ENCODE measurements at regions not wholly inside any gene's neighbourhood (a gene's known extent, or its start where the extent isn't known, plus 50 kb on each side); places are given as distances from the start of the nearest gene placed in this dataset.

DNA sequence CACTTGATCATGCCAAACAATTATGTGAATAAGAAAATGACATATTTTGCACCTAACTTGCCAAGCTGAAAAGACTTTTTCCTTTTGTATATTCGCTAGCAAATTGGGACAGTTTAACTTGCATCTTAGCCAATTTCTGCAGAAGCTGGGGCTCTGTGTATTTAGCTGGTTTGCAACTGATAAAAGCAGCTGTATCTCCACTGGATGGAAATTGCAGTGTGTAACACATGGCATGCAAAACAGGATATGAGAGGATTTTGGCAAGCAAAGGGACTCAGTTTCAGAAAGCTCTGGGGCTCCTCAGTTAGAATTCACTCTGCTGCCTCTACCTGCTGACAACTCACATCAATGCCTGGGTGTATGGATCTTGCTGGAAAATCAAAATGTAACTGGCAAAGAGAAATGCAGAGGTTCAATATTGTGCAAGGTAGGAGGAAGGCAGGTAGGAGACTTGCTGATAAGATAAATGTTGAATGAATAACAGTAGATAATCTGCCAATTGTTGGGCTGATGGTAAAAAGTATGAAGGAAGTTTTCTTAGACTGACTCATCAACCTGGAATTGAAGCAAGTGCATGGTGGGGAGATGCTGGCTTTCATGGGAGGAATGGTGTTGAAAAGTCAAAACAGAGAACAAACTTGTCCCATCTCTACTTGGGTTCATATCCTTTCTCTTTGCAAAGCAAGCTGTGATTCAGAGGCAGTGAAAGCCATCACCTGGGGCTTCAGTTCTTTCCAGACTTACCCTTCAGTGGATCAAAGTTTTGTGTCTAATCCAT, 546.9 kb upstream of the AMELY start:
- no peak for DNase-seq
- Mint-ChIP-seq H3K9me3 (peaks cover 12% of the 10 kb centered on the region), H3K4me1 (peaks cover 1% of the 10 kb centered on the region), H3K27ac (no peak overlapping the region), H3K27me3 (peaks cover 4% of the 10 kb centered on the region), H3K36me3 (ENCODE audit: low read depth) (peaks cover 3% of the 10 kb centered on the region), H3K4me3 (no peak overlapping the region)
- intact Hi-C loops (cut with micrococcal nuclease): no loop called here

DNA sequence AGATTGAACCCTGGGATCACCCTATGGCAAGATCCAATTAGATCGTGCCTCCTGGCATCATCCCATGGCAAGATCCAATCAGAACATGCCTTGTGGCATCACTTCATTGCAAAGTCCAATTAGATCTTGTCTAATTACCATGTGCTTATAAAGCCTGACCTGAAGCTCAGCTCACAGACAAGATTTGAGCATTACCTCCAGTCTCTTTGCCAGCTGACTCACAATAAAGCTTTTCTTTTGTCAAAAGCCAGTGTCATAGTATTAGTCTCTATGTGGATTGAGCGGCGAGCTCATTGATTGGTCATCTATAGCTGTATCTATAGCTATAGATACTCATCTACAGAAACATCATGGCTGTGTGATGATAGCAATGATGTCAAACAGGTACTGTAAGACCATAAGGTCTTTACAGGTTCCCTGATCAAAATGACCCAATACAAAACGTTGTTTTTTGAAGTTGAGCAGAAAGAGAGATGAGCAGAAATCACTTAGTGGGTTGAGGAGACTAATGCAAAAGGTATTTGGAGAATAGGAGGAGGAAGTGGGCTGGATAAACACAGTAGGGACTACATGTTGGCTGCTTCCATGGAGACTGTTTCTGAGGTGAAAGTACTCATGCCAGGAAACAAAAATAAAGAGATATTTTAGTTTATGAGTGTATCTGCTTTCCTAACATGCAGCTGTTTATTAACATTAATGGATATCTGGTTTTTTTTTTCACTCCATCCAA, 545.9 kb upstream of the AMELY start:
- H3K9me3 Mint-ChIP-seq: peaks cover 12% of the 10 kb centered on the region
- peaks cover 3% of the 10 kb centered on the region for H3K36me3 Mint-ChIP-seq (ENCODE audit: low read depth)
- H3K4me3 Mint-ChIP-seq: no peak overlapping the region
- no peak overlapping the region for H3K27ac Mint-ChIP-seq
- intact Hi-C loops (cut with micrococcal nuclease): no loop called here
- peaks cover 1% of the 10 kb centered on the region for H3K4me1 Mint-ChIP-seq
- H3K27me3 Mint-ChIP-seq: peaks cover 4% of the 10 kb centered on the region
- no peak for DNase-seq

DNA sequence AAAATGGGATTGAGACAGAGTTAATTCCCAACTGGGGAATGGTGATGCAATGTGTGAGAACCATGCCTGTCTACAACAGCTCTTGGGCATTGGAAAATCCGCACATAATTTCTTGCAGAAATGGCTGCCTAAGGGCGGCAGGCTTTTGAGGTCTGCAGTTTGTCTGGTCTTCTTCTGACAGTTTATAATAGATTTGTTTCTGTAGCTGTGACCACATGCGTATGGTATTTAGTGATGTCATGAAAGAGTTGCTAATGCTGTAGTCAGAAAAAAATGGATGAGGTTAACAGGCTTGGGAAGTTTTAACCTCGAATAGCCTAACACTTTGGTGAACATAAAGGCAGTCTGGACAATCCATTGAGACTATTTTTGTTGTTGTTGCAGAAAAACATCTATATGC, 544.1 kb upstream of the AMELY start:
- Mint-ChIP-seq H3K4me1 (peaks cover 1% of the 10 kb centered on the region), H3K27me3 (peaks cover 4% of the 10 kb centered on the region), H3K36me3 (ENCODE audit: low read depth) (peaks cover 3% of the 10 kb centered on the region), H3K9me3 (peaks cover 6% of the 10 kb centered on the region), H3K4me3 (no peak overlapping the region), H3K27ac (no peak overlapping the region)
- no peak for DNase-seq
- intact Hi-C loops (cut with micrococcal nuclease): no loop called here

DNA sequence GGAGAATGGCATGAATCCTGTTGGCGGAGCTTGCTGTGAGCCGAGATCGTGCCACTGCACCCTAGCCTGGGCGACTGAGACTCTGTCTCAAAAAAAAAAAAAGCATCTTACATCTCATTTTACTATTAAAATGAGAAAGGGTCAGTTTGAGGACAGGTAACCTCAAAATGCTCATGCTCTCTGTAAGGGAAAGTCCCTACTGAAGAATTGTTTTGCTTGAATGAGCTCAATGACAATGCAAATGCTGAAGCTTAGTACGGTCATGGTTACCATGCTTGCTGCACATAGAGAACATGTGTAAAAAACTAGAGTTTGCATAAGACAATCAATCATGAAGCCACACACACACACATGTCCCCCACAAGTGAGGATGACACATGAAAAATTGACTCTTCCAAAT, 541.8 kb upstream of the AMELY start:
- no peaks in the 10 kb centered on the region for H3K9me3 Mint-ChIP-seq
- DNase-seq: no peak
- H3K27me3 Mint-ChIP-seq: no peaks in the 10 kb centered on the region
- no peak overlapping the region for H3K27ac Mint-ChIP-seq
- intact Hi-C loops (cut with micrococcal nuclease): no loop called here
- no peak overlapping the region for H3K4me3 Mint-ChIP-seq
- no peaks in the 10 kb centered on the region for H3K36me3 Mint-ChIP-seq (ENCODE audit: low read depth)
- H3K4me1 Mint-ChIP-seq: no peaks in the 10 kb centered on the region

DNA sequence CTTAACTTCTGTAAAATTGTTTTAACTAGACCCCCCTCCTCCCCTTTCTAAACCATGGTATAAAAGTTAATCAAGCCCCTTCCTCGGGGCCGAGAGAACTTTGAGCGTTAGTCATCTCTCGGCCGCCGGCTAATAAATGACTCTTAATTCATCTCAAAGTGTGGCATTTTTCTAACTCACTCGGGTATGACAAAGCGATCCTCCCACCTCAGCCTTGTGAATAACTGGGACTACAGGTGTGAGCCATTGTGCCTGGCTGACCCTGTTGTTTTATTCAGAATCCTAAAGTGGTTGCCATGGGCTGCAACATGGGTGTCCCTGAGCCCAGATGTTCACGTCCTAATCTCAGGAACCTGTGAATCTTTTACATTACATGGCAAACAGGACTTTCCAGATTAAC, 540.7 kb upstream of the AMELY start:
- Mint-ChIP-seq H3K9me3 (peaks cover under 1% of the 10 kb centered on the region), H3K27ac (no peak overlapping the region), H3K4me1 (no peaks in the 10 kb centered on the region), H3K36me3 (ENCODE audit: low read depth) (no peaks in the 10 kb centered on the region), H3K4me3 (no peak overlapping the region), H3K27me3 (no peaks in the 10 kb centered on the region)
- intact Hi-C loops (cut with micrococcal nuclease): no loop called here
- no peak for DNase-seq

DNA sequence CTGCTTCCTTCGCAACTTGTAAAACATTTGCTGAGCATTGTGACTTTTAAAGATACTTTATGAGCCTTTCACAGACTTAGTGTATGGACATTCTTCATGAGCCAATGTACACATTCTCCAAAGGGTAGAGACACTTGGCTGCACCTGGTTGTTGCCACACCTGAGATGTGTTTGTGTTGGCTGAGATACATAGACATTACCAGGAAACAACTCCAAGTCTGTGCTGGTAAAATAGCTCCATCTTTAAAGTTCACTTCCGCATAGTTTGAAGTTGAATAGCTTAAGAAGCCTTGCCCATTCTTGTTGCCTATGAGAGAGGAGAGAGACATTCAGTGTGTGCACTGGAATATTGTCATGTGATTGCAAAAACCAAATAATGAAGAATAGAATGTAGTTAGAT, 538.3 kb upstream of the AMELY start:
- Mint-ChIP-seq H3K4me3 (no peak overlapping the region), H3K27me3 (no peaks in the 10 kb centered on the region), H3K27ac (no peak overlapping the region), H3K4me1 (no peaks in the 10 kb centered on the region), H3K9me3 (peaks cover 4% of the 10 kb centered on the region), H3K36me3 (ENCODE audit: low read depth) (no peaks in the 10 kb centered on the region)
- no peak for DNase-seq
- intact Hi-C loops (cut with micrococcal nuclease): no loop called here

DNA sequence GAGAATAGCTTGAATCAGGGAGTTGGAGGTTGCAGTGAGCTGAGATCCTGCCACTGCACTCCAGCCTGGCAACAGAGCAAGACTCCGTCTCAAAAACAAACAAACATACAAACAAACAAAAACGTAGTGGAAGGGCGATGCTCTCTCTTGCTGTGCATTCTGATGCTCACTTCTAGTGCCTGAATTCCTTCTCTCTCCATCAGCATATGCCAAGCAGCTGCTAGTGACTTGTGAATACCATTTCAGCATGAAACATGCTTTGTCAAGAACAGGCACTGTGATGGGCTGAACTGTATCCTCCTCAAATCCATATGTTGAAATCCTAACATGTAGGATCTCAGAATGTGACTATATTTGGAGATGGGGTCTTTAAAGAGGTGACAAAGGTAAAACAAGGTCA, 537.1 kb upstream of the AMELY start:
- H3K4me1 Mint-ChIP-seq: no peaks in the 10 kb centered on the region
- H3K36me3 Mint-ChIP-seq (ENCODE audit: low read depth): no peaks in the 10 kb centered on the region
- no peak for DNase-seq
- H3K9me3 Mint-ChIP-seq: peaks cover 4% of the 10 kb centered on the region
- H3K4me3 Mint-ChIP-seq: no peak overlapping the region
- H3K27ac Mint-ChIP-seq: no peak overlapping the region
- intact Hi-C loops (cut with micrococcal nuclease): no loop called here
- H3K27me3 Mint-ChIP-seq: no peaks in the 10 kb centered on the region

DNA sequence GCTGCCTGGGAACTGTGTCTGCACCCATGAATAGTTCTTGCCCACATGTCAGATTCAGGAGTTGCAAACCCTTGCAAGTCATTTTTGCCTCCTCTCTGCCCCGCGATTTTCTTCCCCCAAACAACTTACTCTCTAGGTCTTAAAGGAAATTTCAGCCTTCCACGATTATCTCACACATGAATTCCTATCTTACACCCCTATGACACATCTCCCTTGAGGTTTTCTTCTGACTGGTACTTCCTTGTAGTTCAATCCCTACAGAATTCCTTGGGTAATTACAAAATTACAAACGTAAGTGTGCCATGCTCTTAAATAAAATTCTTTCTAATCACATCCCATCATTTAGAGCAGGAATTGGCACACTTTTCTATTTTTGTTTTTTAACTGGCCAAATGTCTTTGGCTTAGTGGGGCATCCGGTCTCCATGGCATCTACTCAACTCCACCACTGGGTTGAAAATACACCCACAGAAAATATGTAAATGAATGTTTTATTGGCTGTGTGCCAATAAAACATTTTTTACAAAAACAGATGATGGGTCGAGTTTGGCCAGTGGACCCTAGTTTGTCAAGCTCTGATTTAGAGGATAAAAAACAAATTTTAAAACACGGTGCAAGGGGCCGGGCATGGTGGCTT, 536.4 kb upstream of the AMELY start:
- intact Hi-C loops (cut with micrococcal nuclease): no loop called here
- DNase-seq: no peak

DNA sequence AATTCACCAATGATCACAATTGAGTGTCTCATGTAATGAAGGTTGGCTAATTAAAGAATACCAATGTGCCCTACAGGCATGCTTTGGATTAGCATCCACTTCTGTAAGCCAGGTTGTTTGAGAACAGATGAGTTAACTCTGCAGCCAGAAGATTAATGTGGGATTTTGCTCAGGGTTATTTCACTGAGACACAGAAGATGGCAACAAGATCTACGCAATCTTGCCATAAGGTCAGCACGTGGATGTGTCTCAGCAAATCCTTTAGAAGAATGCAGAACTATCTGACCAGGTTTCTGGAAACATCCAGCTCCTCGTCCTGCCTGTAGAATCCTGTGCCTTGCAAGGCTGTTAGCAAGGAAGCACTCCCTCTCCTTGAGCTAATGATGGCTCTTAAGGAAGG, 532.6 kb upstream of the AMELY start:
- peaks cover 4% of the 10 kb centered on the region for H3K9me3 Mint-ChIP-seq
- H3K4me3 Mint-ChIP-seq: no peak overlapping the region
- H3K4me1 Mint-ChIP-seq: no peaks in the 10 kb centered on the region
- no peak for DNase-seq
- no peaks in the 10 kb centered on the region for H3K36me3 Mint-ChIP-seq (ENCODE audit: low read depth)
- H3K27ac Mint-ChIP-seq: no peak overlapping the region
- intact Hi-C loops (cut with micrococcal nuclease): no loop called here
- H3K27me3 Mint-ChIP-seq: no peaks in the 10 kb centered on the region

More for the DNA sequence above, 536.4 kb upstream of the AMELY start:
- Mint-ChIP-seq H3K9me3 (peaks cover 4% of the 10 kb centered on the region), H3K4me3 (no peak overlapping the region), H3K27ac (no peak overlapping the region), H3K4me1 (no peaks in the 10 kb centered on the region), H3K27me3 (no peaks in the 10 kb centered on the region), H3K36me3 (ENCODE audit: low read depth) (no peaks in the 10 kb centered on the region)

DNA sequence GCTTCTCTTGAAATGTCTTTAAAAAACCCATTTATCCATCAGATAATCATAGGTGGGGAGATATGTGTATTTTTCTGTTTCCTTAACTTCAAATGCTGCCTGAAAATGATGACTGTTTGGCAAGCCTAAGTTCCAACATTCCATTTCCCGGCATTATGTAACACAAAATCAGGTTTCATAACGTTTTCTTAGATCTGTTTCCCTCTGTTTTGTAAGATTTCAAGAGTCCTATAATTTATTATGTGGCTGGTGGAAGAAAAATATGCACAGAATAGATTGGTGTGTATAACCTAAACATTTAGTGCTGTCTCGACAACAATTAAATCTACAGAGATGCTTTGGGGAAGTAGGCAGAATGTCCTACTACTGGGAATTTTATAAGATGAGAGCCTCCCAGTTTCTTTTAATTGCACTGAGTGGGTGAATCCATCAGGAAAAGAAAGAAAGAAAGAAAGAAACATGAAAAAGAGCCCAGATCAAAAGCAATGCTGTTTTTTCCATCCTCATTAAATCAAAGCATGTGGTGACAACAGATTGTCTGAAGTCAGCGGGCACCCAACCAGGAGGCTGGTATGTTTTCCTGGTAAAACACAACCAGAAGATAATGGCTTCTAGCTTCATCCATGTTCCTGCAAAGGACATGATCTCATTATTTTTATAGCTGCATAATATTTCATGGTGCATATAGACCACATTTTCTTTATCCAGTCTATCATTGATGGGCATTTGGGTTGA, 529.4 kb upstream of the AMELY start:
- Mint-ChIP-seq H3K27ac (no peak overlapping the region), H3K27me3 (no peaks in the 10 kb centered on the region), H3K9me3 (no peaks in the 10 kb centered on the region), H3K36me3 (ENCODE audit: low read depth) (no peaks in the 10 kb centered on the region), H3K4me3 (no peak overlapping the region), H3K4me1 (no peaks in the 10 kb centered on the region)
- intact Hi-C loops (cut with micrococcal nuclease): no loop called here
- DNase-seq: no peak

DNA sequence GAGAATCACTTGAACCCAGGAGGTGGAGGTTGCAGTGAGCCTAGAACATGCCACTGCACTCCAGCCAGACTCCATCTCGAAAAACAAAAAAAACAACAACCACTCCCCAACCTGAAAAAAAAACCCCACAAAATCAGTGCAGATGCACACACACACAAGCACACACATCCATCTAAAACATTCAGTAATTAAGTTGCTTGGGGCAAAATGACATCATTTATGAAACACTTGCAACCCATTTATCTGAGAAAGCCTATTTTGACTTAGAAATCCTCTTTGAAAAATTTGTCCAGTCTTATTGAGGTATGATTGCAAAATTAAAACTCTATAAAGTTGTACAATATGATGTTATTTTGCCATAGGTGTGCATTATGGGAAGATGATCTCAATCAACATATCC, 525.5 kb upstream of the AMELY start:
- no peaks in the 10 kb centered on the region for H3K36me3 Mint-ChIP-seq (ENCODE audit: low read depth)
- H3K27ac Mint-ChIP-seq: no peak overlapping the region
- H3K9me3 Mint-ChIP-seq: no peaks in the 10 kb centered on the region
- no peak overlapping the region for H3K4me3 Mint-ChIP-seq
- H3K4me1 Mint-ChIP-seq: no peaks in the 10 kb centered on the region
- no peak for DNase-seq
- intact Hi-C loops (cut with micrococcal nuclease): no loop called here
- no peaks in the 10 kb centered on the region for H3K27me3 Mint-ChIP-seq

DNA sequence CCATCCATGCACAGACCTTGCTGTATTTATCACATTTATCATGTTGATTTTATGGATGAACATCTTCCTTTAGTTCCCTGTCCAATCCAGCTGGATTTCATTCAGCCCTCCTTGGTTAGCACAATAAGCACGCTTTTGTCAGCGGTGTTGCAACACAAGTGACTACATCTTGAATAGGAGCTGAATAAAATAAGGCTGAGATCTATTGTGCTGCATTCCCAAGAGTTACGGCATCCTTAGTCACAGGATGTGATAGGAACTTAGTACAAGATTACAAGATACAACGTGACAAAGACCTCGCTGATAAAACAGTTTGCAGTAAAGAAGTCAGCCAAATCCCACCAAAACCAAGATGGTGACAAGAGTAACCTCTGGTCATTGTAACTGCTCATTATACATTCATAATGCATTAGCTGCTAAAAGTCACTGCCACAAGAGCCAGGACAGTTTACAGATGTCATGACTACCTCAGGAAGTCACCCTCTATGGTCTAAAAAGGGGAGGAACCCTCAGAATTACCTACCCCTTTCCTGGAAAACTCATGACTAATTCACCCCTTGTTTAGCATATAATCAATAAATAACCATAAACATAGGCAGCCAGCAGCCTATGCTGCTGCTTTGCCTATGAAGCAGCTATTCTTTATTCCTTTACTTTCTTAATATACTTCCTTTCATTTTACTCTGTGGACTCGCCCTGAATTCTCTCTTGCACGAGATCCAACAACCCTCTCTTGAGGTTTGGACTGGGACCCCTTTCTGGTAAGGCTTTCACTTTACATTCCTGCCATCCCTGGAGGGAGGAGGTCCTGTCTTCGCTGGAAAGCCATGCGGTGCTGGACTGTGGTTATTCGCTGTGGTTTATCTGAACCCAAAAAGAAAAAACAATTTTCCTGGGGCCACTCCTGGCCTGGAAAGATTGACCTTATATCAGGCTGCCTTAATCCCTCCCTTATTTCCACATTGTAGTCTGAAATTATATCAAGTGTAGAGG, 522.6 kb upstream of the AMELY start:
- H3K4me1 Mint-ChIP-seq: no peaks in the 10 kb centered on the region
- H3K9me3 Mint-ChIP-seq: peaks cover 5% of the 10 kb centered on the region
- no peak overlapping the region for H3K4me3 Mint-ChIP-seq
- intact Hi-C loops (cut with micrococcal nuclease): no loop called here
- no peaks in the 10 kb centered on the region for H3K27me3 Mint-ChIP-seq
- H3K36me3 Mint-ChIP-seq (ENCODE audit: low read depth): no peaks in the 10 kb centered on the region
- DNase-seq: no peak
- no peak overlapping the region for H3K27ac Mint-ChIP-seq

DNA sequence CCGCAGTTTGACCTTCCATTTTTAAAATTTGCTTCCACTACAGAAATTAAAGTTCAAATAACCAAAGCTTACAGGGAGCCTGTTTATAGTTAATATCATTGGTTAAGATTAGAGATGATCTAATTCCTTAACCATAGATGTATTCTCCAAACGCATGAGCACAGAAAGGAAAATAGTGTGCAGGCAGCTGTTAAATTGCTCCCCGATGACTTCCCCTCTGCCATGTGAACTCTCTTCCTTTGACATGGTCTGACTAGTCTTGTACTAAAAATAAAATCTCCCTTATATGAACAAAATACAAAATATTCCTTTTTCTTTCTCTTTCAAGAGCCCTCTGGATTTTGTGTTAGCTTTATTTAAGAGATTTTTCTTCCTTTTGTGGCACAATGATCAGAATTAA, 507.6 kb upstream of the AMELY start:
- DNase-seq: no peak
- H3K36me3 Mint-ChIP-seq (ENCODE audit: low read depth): no peaks in the 10 kb centered on the region
- no peaks in the 10 kb centered on the region for H3K4me1 Mint-ChIP-seq
- H3K27me3 Mint-ChIP-seq: no peaks in the 10 kb centered on the region
- H3K9me3 Mint-ChIP-seq: no peaks in the 10 kb centered on the region
- H3K4me3 Mint-ChIP-seq: no peak overlapping the region
- no peak overlapping the region for H3K27ac Mint-ChIP-seq
- intact Hi-C loops (cut with micrococcal nuclease): no loop called here

Measured in activated CD4-positive, alpha-beta T cell treated with anti-CD3 and anti-CD28 coated beads, Interleukin-2, amount 10 ng/mL, durations not matched to agents 24 days and 14 days (primary cell).